GM18519 (cell line): ENCODE measurements at regions not wholly inside any gene's neighbourhood (a gene's known extent, or its start where the extent isn't known, plus 50 kb on each side); places are given as distances from the start of the nearest gene placed in this dataset.

Experiments used
- ATAC-seq: cut with Tn5 transposase; IDR thresholded peaks from one replicate; pipeline ENCODE4 v1.9.1; 2021; ENCODE audit warnings: mild to moderate bottlenecking, moderate library complexity; ENCODE audit not compliant: unreplicated experiment, low FRiP score

GRCh38 chr13:75231235-75231634 is 250.7 kb downstream of the TBC1D4 start:
- ATAC-seq = no peak

GRCh38 chr13:75226733-75227435 is 255.1 kb downstream of the TBC1D4 start:
- ATAC-seq = no peak

- no peak for ATAC-seq
These were observed 255.9 kb downstream of the TBC1D4 start for GRCh38 chr13:75226092-75226491.

GRCh38 chr13:75225288-75226032 is 256.5 kb downstream of the TBC1D4 start:
- no peak for ATAC-seq

GRCh38 chr13:75224053-75224742 is 257.8 kb downstream of the TBC1D4 start:
- no peak for ATAC-seq

- no peak for ATAC-seq
These were observed 259.9 kb downstream of the TBC1D4 start for GRCh38 chr13:75222031-75222430.

- no peak for ATAC-seq
These were observed 261.1 kb downstream of the TBC1D4 start for GRCh38 chr13:75220861-75221260.

- no peak for ATAC-seq
These were observed 261.8 kb downstream of the TBC1D4 start for GRCh38 chr13:75220238-75220542.

GRCh38 chr13:75219479-75220237 is 262.3 kb downstream of the TBC1D4 start:
- peak; percentile 96 for ATAC-seq

- no peak for ATAC-seq
These were observed 264.0 kb downstream of the TBC1D4 start for GRCh38 chr13:75217949-75218348.

- no peak for ATAC-seq
These were observed 265.9 kb downstream of the TBC1D4 start for GRCh38 chr13:75216038-75216437.

GRCh38 chr13:75214846-75215245 is 267.1 kb downstream of the TBC1D4 start:
- no peak for ATAC-seq

- ATAC-seq = no peak
These were observed 279.0 kb downstream of the TBC1D4 start for GRCh38 chr13:75202981-75203380.

- ATAC-seq = no peak
These were observed 284.2 kb downstream of the TBC1D4 start for GRCh38 chr13:75197803-75198202.

GRCh38 chr13:75196147-75196837 is 285.7 kb downstream of the TBC1D4 start:
- ATAC-seq = no peak

- ATAC-seq = no peak
These were observed 286.3 kb downstream of the TBC1D4 start for GRCh38 chr13:75195495-75196146.

- no peak for ATAC-seq
These were observed 287.1 kb downstream of the TBC1D4 start for GRCh38 chr13:75194717-75195462.

GRCh38 chr13:75186379-75186778 is 295.6 kb downstream of the TBC1D4 start:
- no peak for ATAC-seq

- ATAC-seq = no peak
These were observed 300.1 kb downstream of the TBC1D4 start for GRCh38 chr13:75181906-75182305.
